HEK293 (cell line): ENCODE measurements at regions not wholly inside any gene's neighbourhood (a gene's known extent, or its start where the extent isn't known, plus 50 kb on each side); places are given as distances from the start of the nearest gene placed in this dataset.

Source experiments
- CTCF ChIA-PET: fragments of 350-600 bp; formaldehyde crosslinking; extraction: SDS; loops from one replicate; lab custom pipeline; 2021; ENCODE audit warnings: antibody characterized with exemption; lab: Yijun Ruan, JAX
- POLR2A ChIA-PET: fragments of 300-600 bp; formaldehyde crosslinking; extraction: SDS; loops from one replicate; lab custom pipeline; 2020; ENCODE audit warnings: antibody characterized with exemption, inconsistent platforms; lab: Yijun Ruan, JAX
- H3K27ac ChIP-seq: fragments of 200-500 bp; sonication (Bioruptor generic); 2 replicates; pipeline ENCODE4 v1.5.1; 2014; ENCODE audit warnings: low read depth, low read length, control low read depth, inconsistent platforms; ENCODE audit errors: extremely low read depth
- H3K36me3 ChIP-seq, 2 experiments: fragments of 200-500 bp in 1 of 2; sonication (Bioruptor generic) in 1 of 2; 1 replicate in 1 of 2; 2 replicates in 1 of 2; pipeline ENCODE4 v1.5.1; 2014 to 2017; ENCODE audit warnings: inconsistent platforms in 2 of 2, low read length in 2 of 2; ENCODE audit not compliant: control insufficient read depth in 2 of 2, insufficient read depth in 1 of 2
- H3K4me1 ChIP-seq: fragments of 200-500 bp; sonication (Bioruptor generic); 2 replicates; pipeline ENCODE4 v1.5.1; 2014; ENCODE audit warnings: mild to moderate bottlenecking, low read length, inconsistent platforms; ENCODE audit not compliant: control insufficient read depth, insufficient read depth
- H3K4me3 ChIP-seq: 2 replicates; pipeline ENCODE4 v1.5.1; 2011; ENCODE audit warnings: low read depth, mild to moderate bottlenecking, control low read depth, low read length, moderate library complexity
- H3K9me3 ChIP-seq: fragments of 200-500 bp; sonication (Bioruptor generic); 2 replicates; pipeline ENCODE4 v1.5.1; 2014; ENCODE audit warnings: low read depth, low read length, inconsistent platforms; ENCODE audit not compliant: control insufficient read depth, insufficient read depth
- BCL11A ChIP-seq: fragments of 450-650 bp; formaldehyde crosslinking; IDR thresholded peaks from 2 replicates; pipeline ENCODE4 v1.5.1; 2016; ENCODE audit warnings: low read depth, missing biosample characterization, missing genetic modification characterization
- GFI1B ChIP-seq: fragments of 450-650 bp; formaldehyde crosslinking; IDR thresholded peaks from 2 replicates; pipeline ENCODE4 v1.5.1; 2016; ENCODE audit warnings: missing biosample characterization, missing genetic modification characterization
- GLI4 ChIP-seq: fragments of 450-650 bp; formaldehyde crosslinking; IDR thresholded peaks from 2 replicates; pipeline ENCODE4 v1.5.1; 2016; ENCODE audit warnings: missing biosample characterization, missing genetic modification characterization
- KLF16 ChIP-seq: fragments of 450-650 bp; formaldehyde crosslinking; IDR thresholded peaks from 2 replicates; pipeline ENCODE4 v1.5.1; 2017; ENCODE audit warnings: missing biosample characterization, missing genetic modification characterization
- SETDB1 ChIP-seq: IDR thresholded peaks from one replicate; pipeline ENCODE4 v1.6.1; 2017; ENCODE audit warnings: mild to moderate bottlenecking, low read length, moderate library complexity, mixed read lengths; ENCODE audit not compliant: insufficient read length
- SP2 ChIP-seq: fragments of 450-650 bp; formaldehyde crosslinking; IDR thresholded peaks from 2 replicates; pipeline ENCODE4 v1.5.1; 2016; ENCODE audit warnings: missing biosample characterization, missing genetic modification characterization
- WT1 ChIP-seq: fragments of 450-650 bp; formaldehyde crosslinking; IDR thresholded peaks from 2 replicates; pipeline ENCODE4 v1.5.1; 2016; ENCODE audit warnings: missing biosample characterization, missing genetic modification characterization
- ZBTB49 ChIP-seq: fragments of 450-650 bp; formaldehyde crosslinking; IDR thresholded peaks from 2 replicates; pipeline ENCODE4 v1.5.1; 2016; ENCODE audit warnings: missing biosample characterization, missing genetic modification characterization, low read depth
- ZFP69B ChIP-seq: fragments of 450-650 bp; formaldehyde crosslinking; IDR thresholded peaks from 2 replicates; pipeline ENCODE4 v1.5.1; 2016; ENCODE audit warnings: missing biosample characterization, missing genetic modification characterization
- ZNF121 ChIP-seq: fragments of 450-650 bp; formaldehyde crosslinking; IDR thresholded peaks from 2 replicates; pipeline ENCODE4 v1.5.1; 2016; ENCODE audit warnings: missing biosample characterization, missing genetic modification characterization
- ZNF148 ChIP-seq: fragments of 450-650 bp; formaldehyde crosslinking; IDR thresholded peaks from 2 replicates; pipeline ENCODE4 v1.5.0; 2017; ENCODE audit warnings: missing biosample characterization, missing genetic modification characterization, borderline replicate concordance
- ZNF157 ChIP-seq: fragments of 450-650 bp; formaldehyde crosslinking; IDR thresholded peaks from 2 replicates; pipeline ENCODE4 v1.5.1; 2016; ENCODE audit warnings: missing biosample characterization, missing genetic modification characterization
- ZNF202 ChIP-seq: fragments of 450-650 bp; formaldehyde crosslinking; IDR thresholded peaks from 2 replicates; pipeline ENCODE4 v1.5.1; 2016; ENCODE audit warnings: missing biosample characterization, missing genetic modification characterization, borderline replicate concordance
- ZNF239 ChIP-seq: fragments of 450-650 bp; formaldehyde crosslinking; IDR thresholded peaks from 2 replicates; pipeline ENCODE4 v1.5.1; 2016; ENCODE audit warnings: missing biosample characterization, missing genetic modification characterization
- ZNF335 ChIP-seq: fragments of 450-650 bp; formaldehyde crosslinking; conservative IDR thresholded peaks from 2 replicates; pipeline ENCODE4 v1.5.1; 2016; ENCODE audit warnings: missing biosample characterization, missing genetic modification characterization
- ZNF354C ChIP-seq: fragments of 450-650 bp; formaldehyde crosslinking; IDR thresholded peaks from 2 replicates; pipeline ENCODE4 v1.5.1; 2016; ENCODE audit warnings: missing biosample characterization, missing genetic modification characterization, low read depth, borderline replicate concordance
- ZNF426 ChIP-seq: fragments of 450-650 bp; formaldehyde crosslinking; IDR thresholded peaks from 2 replicates; pipeline ENCODE4 v1.5.1; 2017; ENCODE audit warnings: missing biosample characterization, missing genetic modification characterization, mild to moderate bottlenecking, inconsistent platforms, moderate library complexity
- ZNF521 ChIP-seq: fragments of 450-650 bp; formaldehyde crosslinking; IDR thresholded peaks from 2 replicates; pipeline ENCODE4 v1.5.1; 2017; ENCODE audit warnings: missing biosample characterization, mild to moderate bottlenecking, missing genetic modification characterization
- ZNF560 ChIP-seq: fragments of 450-650 bp; formaldehyde crosslinking; IDR thresholded peaks from 2 replicates; pipeline ENCODE4 v1.5.1; 2017; ENCODE audit warnings: missing biosample characterization, missing genetic modification characterization, borderline replicate concordance
- ZNF626 ChIP-seq: fragments of 450-650 bp; sonication (Bioruptor Pico); formaldehyde crosslinking; IDR thresholded peaks from 2 replicates; pipeline ENCODE4 v1.5.1; 2018; ENCODE audit warnings: missing biosample characterization, missing genetic modification characterization, inconsistent platforms
- ZNF664 ChIP-seq: fragments of 450-650 bp; formaldehyde crosslinking; IDR thresholded peaks from 2 replicates; pipeline ENCODE4 v1.5.1; 2016; ENCODE audit warnings: missing biosample characterization, missing genetic modification characterization
- TF ChIP-seq, protein P1 (sequence below): fragments of 450-650 bp; formaldehyde crosslinking; IDR thresholded peaks from 2 replicates; pipeline ENCODE4 v1.5.1; 2016; ENCODE audit warnings: missing biosample characterization, missing genetic modification characterization
- TF ChIP-seq, protein P2 (sequence below): fragments of 450-650 bp; formaldehyde crosslinking; IDR thresholded peaks from 2 replicates; pipeline ENCODE4 v1.5.1; 2016; ENCODE audit warnings: missing biosample characterization, missing genetic modification characterization
- TF ChIP-seq, protein P3 (sequence below): fragments of 450-650 bp; formaldehyde crosslinking; IDR thresholded peaks from 2 replicates; pipeline ENCODE4 v1.5.1; 2016; ENCODE audit warnings: missing biosample characterization, missing genetic modification characterization

- H3K4me1 ChIP-seq: no peaks in the 10 kb centered on the region
- no peak overlapping the region for H3K27ac ChIP-seq
- TF ChIP-seq ZNF202: no peak
- TF ChIP-seq, protein P1, sequence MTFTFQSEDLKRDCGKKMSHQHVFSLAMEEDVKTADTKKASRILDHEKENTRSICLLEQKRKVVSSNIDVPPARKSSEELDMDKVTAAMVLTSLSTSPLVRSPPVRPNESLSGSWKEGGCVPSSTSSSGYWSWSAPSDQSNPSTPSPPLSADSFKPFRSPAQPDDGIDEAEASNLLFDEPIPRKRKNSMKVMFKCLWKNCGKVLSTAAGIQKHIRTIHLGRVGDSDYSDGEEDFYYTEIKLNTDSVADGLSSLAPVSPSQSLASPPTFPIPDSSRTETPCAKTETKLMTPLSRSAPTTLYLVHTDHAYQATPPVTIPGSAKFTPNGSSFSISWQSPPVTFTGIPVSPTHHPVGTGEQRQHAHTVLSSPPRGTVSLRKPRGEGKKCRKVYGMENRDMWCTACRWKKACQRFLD (tag by site-specific recombination): no peak
- no peak for TF ChIP-seq ZNF335
- no peak for TF ChIP-seq ZNF354C (tag by site-specific recombination)
- TF ChIP-seq, protein P2, sequence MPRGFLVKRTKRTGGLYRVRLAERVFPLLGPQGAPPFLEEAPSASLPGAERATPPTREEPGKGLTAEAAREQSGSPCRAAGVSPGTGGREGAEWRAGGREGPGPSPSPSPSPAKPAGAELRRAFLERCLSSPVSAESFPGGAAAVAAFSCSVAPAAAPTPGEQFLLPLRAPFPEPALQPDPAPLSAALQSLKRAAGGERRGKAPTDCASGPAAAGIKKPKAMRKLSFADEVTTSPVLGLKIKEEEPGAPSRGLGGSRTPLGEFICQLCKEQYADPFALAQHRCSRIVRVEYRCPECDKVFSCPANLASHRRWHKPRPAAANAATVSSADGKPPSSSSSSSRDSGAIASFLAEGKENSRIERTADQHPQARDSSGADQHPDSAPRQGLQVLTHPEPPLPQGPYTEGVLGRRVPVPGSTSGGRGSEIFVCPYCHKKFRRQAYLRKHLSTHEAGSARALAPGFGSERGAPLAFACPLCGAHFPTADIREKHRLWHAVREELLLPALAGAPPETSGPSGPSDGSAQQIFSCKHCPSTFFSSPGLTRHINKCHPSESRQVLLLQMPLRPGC: no peak
- no peak for TF ChIP-seq ZBTB49
- TF ChIP-seq KLF16 (tag by site-specific recombination): no peak
- no peak for TF ChIP-seq ZNF121 (tag by site-specific recombination)
- TF ChIP-seq ZFP69B (tag by site-specific recombination): no peak
- TF ChIP-seq ZNF148 (tag by site-specific recombination): no peak
- no peak for TF ChIP-seq ZNF626 (tag by site-specific recombination)
- TF ChIP-seq ZNF239 (tag by site-specific recombination): no peak
- TF ChIP-seq SP2 (tag by site-specific recombination): no peak
- no peak for TF ChIP-seq BCL11A (tag by site-specific recombination)
- no peak for TF ChIP-seq ZNF426 (tag by site-specific recombination)
- no peak for TF ChIP-seq ZNF521 (tag by site-specific recombination)
- TF ChIP-seq ZNF157: no peak
- TF ChIP-seq GFI1B (tag by site-specific recombination): no peak
- TF ChIP-seq ZNF664 (tag by site-specific recombination): no peak
- H3K9me3 ChIP-seq: no peaks in the 10 kb centered on the region
- no peak overlapping the region for H3K4me3 ChIP-seq
- POLR2A ChIA-PET: no interaction called here
- no peaks in the 10 kb centered on the region for H3K36me3 ChIP-seq
- CTCF ChIA-PET: no interaction called here
Observed at GRCh38 chr3:166274351-166275023, 437.3 kb upstream of the BCHE start.

GRCh38 chr3:166270429-166270828, 433.2 kb upstream of the BCHE start:
- no peak overlapping the region for H3K4me3 ChIP-seq
- H3K9me3 ChIP-seq: no peaks in the 10 kb centered on the region
- ChIA-PET POLR2A (no interaction called here), CTCF (no interaction called here)
- no peaks in the 10 kb centered on the region for H3K36me3 ChIP-seq
- no peaks in the 10 kb centered on the region for H3K4me1 ChIP-seq
- no peak overlapping the region for H3K27ac ChIP-seq
- TF ChIP-seq, protein P3, sequence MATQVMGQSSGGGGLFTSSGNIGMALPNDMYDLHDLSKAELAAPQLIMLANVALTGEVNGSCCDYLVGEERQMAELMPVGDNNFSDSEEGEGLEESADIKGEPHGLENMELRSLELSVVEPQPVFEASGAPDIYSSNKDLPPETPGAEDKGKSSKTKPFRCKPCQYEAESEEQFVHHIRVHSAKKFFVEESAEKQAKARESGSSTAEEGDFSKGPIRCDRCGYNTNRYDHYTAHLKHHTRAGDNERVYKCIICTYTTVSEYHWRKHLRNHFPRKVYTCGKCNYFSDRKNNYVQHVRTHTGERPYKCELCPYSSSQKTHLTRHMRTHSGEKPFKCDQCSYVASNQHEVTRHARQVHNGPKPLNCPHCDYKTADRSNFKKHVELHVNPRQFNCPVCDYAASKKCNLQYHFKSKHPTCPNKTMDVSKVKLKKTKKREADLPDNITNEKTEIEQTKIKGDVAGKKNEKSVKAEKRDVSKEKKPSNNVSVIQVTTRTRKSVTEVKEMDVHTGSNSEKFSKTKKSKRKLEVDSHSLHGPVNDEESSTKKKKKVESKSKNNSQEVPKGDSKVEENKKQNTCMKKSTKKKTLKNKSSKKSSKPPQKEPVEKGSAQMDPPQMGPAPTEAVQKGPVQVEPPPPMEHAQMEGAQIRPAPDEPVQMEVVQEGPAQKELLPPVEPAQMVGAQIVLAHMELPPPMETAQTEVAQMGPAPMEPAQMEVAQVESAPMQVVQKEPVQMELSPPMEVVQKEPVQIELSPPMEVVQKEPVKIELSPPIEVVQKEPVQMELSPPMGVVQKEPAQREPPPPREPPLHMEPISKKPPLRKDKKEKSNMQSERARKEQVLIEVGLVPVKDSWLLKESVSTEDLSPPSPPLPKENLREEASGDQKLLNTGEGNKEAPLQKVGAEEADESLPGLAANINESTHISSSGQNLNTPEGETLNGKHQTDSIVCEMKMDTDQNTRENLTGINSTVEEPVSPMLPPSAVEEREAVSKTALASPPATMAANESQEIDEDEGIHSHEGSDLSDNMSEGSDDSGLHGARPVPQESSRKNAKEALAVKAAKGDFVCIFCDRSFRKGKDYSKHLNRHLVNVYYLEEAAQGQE (tag by site-specific recombination): no peak
- TF ChIP-seq ZNF560 (tag by site-specific recombination): no peak
- no peak for TF ChIP-seq GLI4 (tag by site-specific recombination)
- TF ChIP-seq ZNF239 (tag by site-specific recombination): no peak
- TF ChIP-seq SETDB1: no peak
- TF ChIP-seq WT1 (tag by site-specific recombination): no peak
